Retinal pigment epithelial cell (primary cell): ENCODE measurements at regions not wholly inside any gene's neighbourhood (a gene's known extent, or its start where the extent isn't known, plus 50 kb on each side); places are given as distances from the start of the nearest gene placed in this dataset.
"Not testable (repeated sequence)": the region's sequence is repeated elsewhere in the genome, so short reads cannot be mapped to it uniquely, and the experiment has no call there.

Experiments
- DNase-seq: peaks from one replicate; pipeline ENCODE4 v3.0.0-alpha.2; 2010; ENCODE audit warnings: low read depth
- H3K4me3 ChIP-seq: 2 replicates; pipeline ENCODE4 v1.5.1; 2011; ENCODE audit warnings: mild to moderate bottlenecking, low read length, control low read depth, moderate library complexity
- TF ChIP-seq, protein P1 (sequence below): conservative IDR thresholded peaks from 2 replicates; pipeline ENCODE4 v1.5.1; 2011; ENCODE audit warnings: low read depth, low read length, control low read depth, inconsistent platforms

GRCh38 chr5:173679909-173680630 lies 63.6 kb upstream of the BOD1 start:
- TF ChIP-seq, protein P1, sequence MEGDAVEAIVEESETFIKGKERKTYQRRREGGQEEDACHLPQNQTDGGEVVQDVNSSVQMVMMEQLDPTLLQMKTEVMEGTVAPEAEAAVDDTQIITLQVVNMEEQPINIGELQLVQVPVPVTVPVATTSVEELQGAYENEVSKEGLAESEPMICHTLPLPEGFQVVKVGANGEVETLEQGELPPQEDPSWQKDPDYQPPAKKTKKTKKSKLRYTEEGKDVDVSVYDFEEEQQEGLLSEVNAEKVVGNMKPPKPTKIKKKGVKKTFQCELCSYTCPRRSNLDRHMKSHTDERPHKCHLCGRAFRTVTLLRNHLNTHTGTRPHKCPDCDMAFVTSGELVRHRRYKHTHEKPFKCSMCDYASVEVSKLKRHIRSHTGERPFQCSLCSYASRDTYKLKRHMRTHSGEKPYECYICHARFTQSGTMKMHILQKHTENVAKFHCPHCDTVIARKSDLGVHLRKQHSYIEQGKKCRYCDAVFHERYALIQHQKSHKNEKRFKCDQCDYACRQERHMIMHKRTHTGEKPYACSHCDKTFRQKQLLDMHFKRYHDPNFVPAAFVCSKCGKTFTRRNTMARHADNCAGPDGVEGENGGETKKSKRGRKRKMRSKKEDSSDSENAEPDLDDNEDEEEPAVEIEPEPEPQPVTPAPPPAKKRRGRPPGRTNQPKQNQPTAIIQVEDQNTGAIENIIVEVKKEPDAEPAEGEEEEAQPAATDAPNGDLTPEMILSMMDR: no peak

GRCh38 chr5:173680660-173681242 lies 64.3 kb upstream of the BOD1 start:
- no peak overlapping the region for H3K4me3 ChIP-seq
- TF ChIP-seq, protein P1: no peak
- DNase-seq: no peak

More at GRCh38 chr5:173679909-173680630, 63.6 kb upstream of the BOD1 start:
- H3K4me3 ChIP-seq: no peak overlapping the region
- no peak for DNase-seq

DNA sequence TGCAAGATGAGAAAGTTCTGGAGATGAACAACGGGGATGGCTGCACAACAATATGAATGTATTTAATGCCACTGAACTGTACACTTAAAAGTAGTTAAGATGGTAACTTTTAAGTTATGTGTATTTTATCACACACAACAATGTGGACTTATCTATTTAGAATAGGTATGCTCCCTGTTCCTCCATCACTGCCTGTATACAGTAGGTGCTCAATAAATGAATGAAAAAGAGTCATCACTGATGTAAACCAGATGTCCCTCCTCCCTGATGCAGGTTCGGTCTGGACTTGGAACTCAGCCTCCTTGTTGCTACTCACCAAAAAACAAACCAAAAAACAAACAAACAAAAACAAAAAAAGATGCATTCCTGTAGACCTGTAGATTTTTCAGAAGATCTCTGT lies 65.9 kb upstream of the BOD1 start:
- no peak for DNase-seq
- TF ChIP-seq, protein P1: no peak
- H3K4me3 ChIP-seq: no peak overlapping the region

GRCh38 chr5:173684535-173684934 lies 68.1 kb upstream of the BOD1 start:
- not testable (repeated sequence) for H3K4me3 ChIP-seq, DNase-seq

DNA sequence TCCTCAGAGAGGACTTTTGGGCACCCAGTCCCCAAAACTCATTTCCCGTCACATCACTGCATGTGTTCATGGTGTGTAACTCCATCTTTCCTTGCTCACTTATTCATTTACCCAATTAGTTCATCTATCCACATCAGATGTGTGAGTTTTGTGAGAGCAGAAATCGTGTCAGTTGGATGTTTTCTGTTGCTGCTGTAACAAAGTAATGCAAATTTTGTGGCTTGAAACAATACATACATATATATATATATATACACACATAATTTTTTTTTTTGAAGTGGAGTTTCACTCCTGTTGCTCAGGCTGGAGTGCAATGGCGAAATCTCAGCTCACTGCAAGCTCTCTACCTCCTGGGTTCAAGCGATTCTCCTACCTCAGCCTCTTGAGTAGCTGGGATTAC lies 70.5 kb upstream of the BOD1 start:
- DNase-seq: no peak
- TF ChIP-seq, protein P1: no peak
- no peak overlapping the region for H3K4me3 ChIP-seq

- TF ChIP-seq, protein P1: no peak
- DNase-seq: no peak
- no peak overlapping the region for H3K4me3 ChIP-seq
These were observed 72.3 kb upstream of the BOD1 start for GRCh38 chr5:173688703-173689102.

GRCh38 chr5:173689171-173689736 lies 72.8 kb upstream of the BOD1 start:
- no peak overlapping the region for H3K4me3 ChIP-seq
- DNase-seq: no peak
- TF ChIP-seq, protein P1: no peak
